PC-9 (cell line): ENCODE measurements at regions not wholly inside any gene's neighbourhood (a gene's known extent, or its start where the extent isn't known, plus 50 kb on each side); places are given as distances from the start of the nearest gene placed in this dataset.

Experiments
- BruUV-seq: library from RNA; stranded (reverse); fragments of 400-500 nt; replicated peaks from 2 replicates; lab custom pipeline; 2021; lab: Mats Ljungman, UMichigan
- CTCF ChIA-PET: fragments of 300-600 bp; sonication (Branson Sonifier 250); formaldehyde crosslinking; loops from one replicate; lab custom pipeline; 2022; ENCODE audit warnings: antibody characterized with exemption; lab: Charles Lee
- POLR2A ChIA-PET: fragments of 300-600 bp; sonication (Branson Sonifier 250); formaldehyde crosslinking; loops from one replicate; lab custom pipeline; 2022; ENCODE audit warnings: antibody characterized with exemption; ENCODE audit not compliant: unreplicated experiment; lab: Charles Lee
- DNase-seq, 2 experiments: peaks; one replicate each; pipeline versions ENCODE4 v3.0.0 to v3.0.0-alpha.2; 2015 to 2022; ENCODE audit warnings: mixed read lengths in 1 of 2
- H2AFZ ChIP-seq: fragments of 200-600 bp; sonication (generic); 2 replicates; pipeline ENCODE4 v1.8.1; 2017; ENCODE audit warnings: antibody characterized with exemption
- H3F3A ChIP-seq: fragments of 200-600 bp; sonication (generic); 2 replicates; pipeline ENCODE4 v1.8.1; 2017; ENCODE audit warnings: antibody characterized with exemption, mild to moderate bottlenecking, low read depth; ENCODE audit not compliant: insufficient read depth
- H3K27ac ChIP-seq: fragments of 200-600 bp; sonication (generic); 2 replicates; pipeline ENCODE4 v1.6.1; 2016; ENCODE audit warnings: mixed run types
- H3K27me3 ChIP-seq: fragments of 200-600 bp; sonication (generic); 2 replicates; pipeline ENCODE4 v1.6.1; 2016; ENCODE audit warnings: low read depth, mixed run types; ENCODE audit not compliant: insufficient read depth
- H3K36me3 ChIP-seq: fragments of 200-600 bp; sonication (generic); 2 replicates; pipeline ENCODE4 v1.6.1; 2016; ENCODE audit warnings: low read depth, mixed run types
- H3K4me1 ChIP-seq: fragments of 200-600 bp; sonication (generic); replicated peaks from 2 replicates; pipeline ENCODE4 v1.6.1; 2016; ENCODE audit warnings: mixed run types; ENCODE audit not compliant: insufficient read depth
- H3K4me2 ChIP-seq: fragments of 200-600 bp; sonication (generic); 2 replicates; pipeline ENCODE4 v1.6.1; 2017; ENCODE audit warnings: mixed run types
- H3K4me3 ChIP-seq: fragments of 200-600 bp; sonication (generic); 2 replicates; pipeline ENCODE4 v1.6.1; 2016; ENCODE audit warnings: mixed run types
- H3K79me2 ChIP-seq: fragments of 200-600 bp; sonication (generic); 2 replicates; pipeline ENCODE4 v1.6.1; 2017; ENCODE audit warnings: low read depth, mixed run types
- H3K9me2 ChIP-seq: fragments of 200-600 bp; sonication (generic); 2 replicates; pipeline ENCODE4 v1.8.1; 2017; ENCODE audit warnings: mild to moderate bottlenecking; ENCODE audit not compliant: insufficient read depth
- H3K9me3 ChIP-seq: fragments of 200-600 bp; sonication (generic); 2 replicates; pipeline ENCODE4 v1.8.1; 2016; ENCODE audit warnings: low read depth; ENCODE audit not compliant: insufficient read depth
- H4K20me1 ChIP-seq: fragments of 200-600 bp; sonication (generic); 2 replicates; pipeline ENCODE4 v1.8.1; 2017; ENCODE audit not compliant: insufficient read depth
- EZH2 ChIP-seq: fragments of 200-600 bp; sonication (generic); IDR thresholded peaks from 2 replicates; pipeline ENCODE4 v1.8.0; 2017; ENCODE audit warnings: antibody characterized with exemption, low read depth
- intact Hi-C: fragments of 100-400 bp; cut with micrococcal nuclease; formaldehyde crosslinking; loops from one replicate; pipeline ENCODE4 v1.10.0; 2022; ENCODE audit not compliant: unreplicated experiment
- TF ChIP-seq, protein P1 (sequence below): fragments of 200-600 bp; sonication (generic); conservative IDR thresholded peaks from 2 replicates; pipeline ENCODE4 v1.6.1; 2017; ENCODE audit warnings: mixed run types, antibody characterized with exemption, mild to moderate bottlenecking, moderate library complexity

DNA sequence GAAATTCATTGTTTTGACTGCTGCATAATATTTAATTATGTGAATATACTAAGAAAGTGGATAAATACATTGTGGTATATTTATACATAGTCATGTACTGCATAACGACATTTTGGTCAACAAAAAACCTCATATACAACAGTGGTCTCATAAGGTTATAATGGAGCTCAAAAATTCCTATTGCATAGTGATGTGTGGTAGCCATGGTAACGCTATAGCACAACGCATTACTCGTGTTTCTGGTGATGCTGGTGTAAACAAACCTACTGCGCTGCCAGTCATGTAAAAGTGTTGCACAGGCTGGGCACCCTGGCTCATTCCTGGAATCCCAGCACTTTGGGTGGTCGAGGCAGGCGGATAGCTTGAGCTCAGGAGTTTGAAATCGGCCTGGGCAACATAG, 52.6 kb upstream of the NHLH2 start:
- H3K9me3 ChIP-seq = no peaks in the 10 kb centered on the region
- H3F3A ChIP-seq = no peaks in the 10 kb centered on the region
- intact Hi-C loops = no loop called here
- H3K36me3 ChIP-seq = no peaks in the 10 kb centered on the region
- no peaks in the 10 kb centered on the region for H4K20me1 ChIP-seq
- no peak overlapping the region for H3K4me2 ChIP-seq
- H3K27ac ChIP-seq = no peak overlapping the region
- ChIA-PET CTCF (no interaction called here), POLR2A (no interaction called here)
- H3K79me2 ChIP-seq = no peaks in the 10 kb centered on the region
- TF ChIP-seq EZH2 = no peak
- TF ChIP-seq, protein P1, sequence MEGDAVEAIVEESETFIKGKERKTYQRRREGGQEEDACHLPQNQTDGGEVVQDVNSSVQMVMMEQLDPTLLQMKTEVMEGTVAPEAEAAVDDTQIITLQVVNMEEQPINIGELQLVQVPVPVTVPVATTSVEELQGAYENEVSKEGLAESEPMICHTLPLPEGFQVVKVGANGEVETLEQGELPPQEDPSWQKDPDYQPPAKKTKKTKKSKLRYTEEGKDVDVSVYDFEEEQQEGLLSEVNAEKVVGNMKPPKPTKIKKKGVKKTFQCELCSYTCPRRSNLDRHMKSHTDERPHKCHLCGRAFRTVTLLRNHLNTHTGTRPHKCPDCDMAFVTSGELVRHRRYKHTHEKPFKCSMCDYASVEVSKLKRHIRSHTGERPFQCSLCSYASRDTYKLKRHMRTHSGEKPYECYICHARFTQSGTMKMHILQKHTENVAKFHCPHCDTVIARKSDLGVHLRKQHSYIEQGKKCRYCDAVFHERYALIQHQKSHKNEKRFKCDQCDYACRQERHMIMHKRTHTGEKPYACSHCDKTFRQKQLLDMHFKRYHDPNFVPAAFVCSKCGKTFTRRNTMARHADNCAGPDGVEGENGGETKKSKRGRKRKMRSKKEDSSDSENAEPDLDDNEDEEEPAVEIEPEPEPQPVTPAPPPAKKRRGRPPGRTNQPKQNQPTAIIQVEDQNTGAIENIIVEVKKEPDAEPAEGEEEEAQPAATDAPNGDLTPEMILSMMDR = no peak
- no peaks in the 10 kb centered on the region for H3K9me2 ChIP-seq
- no peak for DNase-seq
- no peaks in the 10 kb centered on the region for H3K4me1 ChIP-seq
- BruUV-seq = no TSS peak
- no peaks in the 10 kb centered on the region for H3K27me3 ChIP-seq
- no peak overlapping the region for H3K4me3 ChIP-seq
- no peak overlapping the region for H2AFZ ChIP-seq

DNA sequence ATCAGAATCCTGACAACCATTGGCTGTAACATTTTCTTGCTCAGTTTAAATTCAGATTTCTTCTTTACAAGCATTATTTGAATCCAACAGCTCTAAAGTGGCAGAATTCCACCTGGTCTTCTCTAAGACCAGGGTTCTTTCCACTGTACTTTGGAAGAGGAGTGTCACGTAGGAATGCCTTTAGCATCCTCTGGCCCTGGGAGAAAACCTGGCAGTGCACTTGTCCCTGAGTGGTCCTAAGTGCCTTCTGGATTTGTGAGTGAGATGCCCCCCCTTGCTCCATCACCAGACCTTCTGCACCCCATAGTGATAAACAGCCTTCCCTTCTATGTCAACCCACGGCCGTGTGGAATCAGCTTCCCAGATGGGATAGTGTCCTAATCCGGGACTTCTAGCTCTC, 57.1 kb upstream of the NHLH2 start:
- Histone ChIP-seq H3K27me3 (no peaks in the 10 kb centered on the region), H3K4me2 (no peak overlapping the region), H3K27ac (no peak overlapping the region), H3K79me2 (no peaks in the 10 kb centered on the region), H2AFZ (no peak overlapping the region), H3K4me3 (no peak overlapping the region), H3K9me3 (no peaks in the 10 kb centered on the region), H3K36me3 (no peaks in the 10 kb centered on the region), H3K4me1 (no peaks in the 10 kb centered on the region), H3F3A (no peaks in the 10 kb centered on the region), H3K9me2 (no peaks in the 10 kb centered on the region), H4K20me1 (no peaks in the 10 kb centered on the region)
- TF ChIP-seq EZH2 = no peak
- TF ChIP-seq, protein P1 = no peak
- ChIA-PET POLR2A (no interaction called here), CTCF (no interaction called here)
- no TSS peak for BruUV-seq
- no peak for DNase-seq
- intact Hi-C loops = no loop called here

DNA sequence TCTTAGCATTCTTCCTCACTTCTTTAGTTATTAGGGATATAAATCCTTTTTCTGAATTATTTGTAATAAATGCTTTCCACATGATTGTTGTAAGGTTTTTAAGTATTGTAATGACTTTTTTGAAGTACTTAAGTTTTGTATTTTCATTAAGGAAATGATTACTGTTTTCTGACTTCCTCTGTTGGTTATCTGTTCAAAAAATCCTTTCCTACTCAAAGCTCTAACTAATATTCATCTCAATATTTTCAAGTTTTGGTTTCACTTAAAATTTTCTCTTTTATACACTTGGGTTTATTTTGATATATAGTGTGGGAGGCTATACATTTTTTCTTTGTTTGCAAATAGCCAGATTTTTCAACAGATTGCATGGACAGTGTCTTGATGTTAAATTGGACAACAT, 59.9 kb upstream of the NHLH2 start:
- intact Hi-C loops = no loop called here
- H4K20me1 ChIP-seq = no peaks in the 10 kb centered on the region
- H3K79me2 ChIP-seq = no peaks in the 10 kb centered on the region
- H2AFZ ChIP-seq = no peak overlapping the region
- POLR2A ChIA-PET = no interaction called here
- no peak overlapping the region for H3K4me2 ChIP-seq
- no peak overlapping the region for H3K27ac ChIP-seq
- H3F3A ChIP-seq = no peaks in the 10 kb centered on the region
- H3K9me3 ChIP-seq = no peaks in the 10 kb centered on the region
- no peak overlapping the region for H3K4me3 ChIP-seq
- H3K36me3 ChIP-seq = no peaks in the 10 kb centered on the region
- H3K4me1 ChIP-seq = no peaks in the 10 kb centered on the region
- CTCF ChIA-PET = no interaction called here
- no peaks in the 10 kb centered on the region for H3K27me3 ChIP-seq
- BruUV-seq = no TSS peak
- no peak for DNase-seq
- no peak for TF ChIP-seq EZH2
- TF ChIP-seq, protein P1 = no peak
- no peaks in the 10 kb centered on the region for H3K9me2 ChIP-seq
